ENCODE measurements at regions not wholly inside any gene's neighbourhood (a gene's known extent, or its start where the extent isn't known, plus 50 kb on each side); places are given as distances from the start of the nearest gene placed in this dataset.

DNA sequence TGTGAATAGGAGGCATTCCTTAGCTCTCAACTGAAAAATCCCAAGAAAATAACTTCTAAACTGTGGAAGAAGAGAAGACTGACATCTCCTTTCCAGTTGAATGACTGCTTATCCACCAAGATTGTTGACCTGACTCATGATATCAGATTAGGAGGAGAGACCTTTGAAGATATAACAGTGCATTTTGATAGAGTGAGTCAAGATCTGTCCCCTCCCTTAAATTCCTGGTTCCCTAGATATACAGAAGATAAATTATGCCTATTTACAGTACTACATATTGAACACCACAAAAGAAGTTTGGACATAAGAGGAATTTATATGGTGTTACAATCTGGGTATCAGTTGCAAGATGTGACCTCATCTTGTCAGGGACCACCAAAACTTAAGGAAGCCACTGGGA, 285.3 kb upstream of the ZSWIM2 start:
- DNase-seq: no peak

DNA sequence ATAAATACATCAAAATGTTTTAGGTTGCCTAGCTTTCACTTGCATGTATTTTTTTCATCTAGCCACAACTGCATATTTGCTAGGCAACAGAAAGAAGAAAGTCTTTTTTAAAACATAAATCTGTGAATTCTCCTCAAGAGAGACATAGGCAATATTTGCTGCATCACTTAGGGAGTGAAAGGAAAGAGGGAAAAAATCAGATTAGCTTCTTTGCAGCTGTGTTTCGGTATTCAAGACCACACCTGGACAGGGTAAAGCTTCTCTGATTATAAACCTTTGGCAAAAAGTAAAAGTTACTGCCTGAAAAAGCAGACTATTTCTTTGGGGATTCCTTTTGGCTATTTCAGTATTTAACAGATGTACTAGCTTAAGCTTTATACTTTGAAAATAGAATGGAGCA, 280.9 kb upstream of the ZSWIM2 start:
- DNase-seq: no peak

DNA sequence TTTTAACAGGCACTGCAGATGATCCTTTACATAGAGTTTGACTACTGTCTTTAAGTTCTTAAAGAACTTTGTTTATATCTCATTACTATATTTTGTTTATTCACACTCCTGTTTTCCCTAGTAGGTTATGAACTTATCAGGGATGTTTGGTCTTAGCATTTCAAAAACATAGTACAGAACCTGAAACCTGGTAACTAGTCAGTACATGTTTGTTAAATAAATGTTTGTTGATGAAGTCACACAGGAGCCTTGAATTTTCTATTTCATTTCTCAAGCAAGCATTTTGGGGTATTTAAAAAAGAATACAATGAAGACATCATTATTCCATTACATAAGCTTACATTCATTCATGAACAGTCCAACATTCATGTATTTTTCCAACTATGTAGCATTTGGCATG, 280.3 kb upstream of the ZSWIM2 start:
- DNase-seq: no peak

DNA sequence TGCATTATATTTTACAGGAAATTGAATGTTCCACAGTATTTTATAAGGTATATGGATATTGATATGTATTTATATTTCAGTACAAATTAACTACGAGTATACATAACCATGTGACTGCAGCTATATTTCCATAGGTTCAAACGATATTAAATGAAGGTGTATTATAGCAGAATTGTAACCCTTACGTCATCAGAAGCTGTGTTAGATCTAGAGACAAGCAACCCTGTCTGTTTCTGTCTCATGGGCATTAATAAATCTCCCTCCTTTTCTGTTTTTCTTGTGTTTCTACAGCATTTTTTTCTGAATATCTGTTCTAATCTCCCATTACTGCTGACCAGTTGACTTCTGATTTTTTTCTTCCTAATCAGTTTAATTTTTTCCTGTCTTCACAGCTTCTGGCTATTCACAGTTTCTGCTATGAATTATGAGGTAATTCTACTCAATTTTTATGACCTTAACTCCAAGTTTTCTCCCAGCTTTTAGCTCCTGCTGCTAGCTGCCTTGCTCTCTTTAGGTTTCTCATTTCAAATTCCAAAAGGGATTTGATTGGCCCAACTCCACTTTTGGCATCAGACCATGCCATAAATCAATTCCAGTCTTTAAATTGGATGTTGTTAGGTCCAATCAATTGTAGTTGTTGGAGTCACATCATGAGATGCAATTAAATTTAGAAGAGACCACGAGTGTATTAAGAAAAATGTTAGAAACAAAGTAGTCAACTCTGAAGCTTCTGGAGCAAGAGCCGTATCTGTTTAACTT, 277.5 kb upstream of the ZSWIM2 start:
- no peak for DNase-seq

DNA sequence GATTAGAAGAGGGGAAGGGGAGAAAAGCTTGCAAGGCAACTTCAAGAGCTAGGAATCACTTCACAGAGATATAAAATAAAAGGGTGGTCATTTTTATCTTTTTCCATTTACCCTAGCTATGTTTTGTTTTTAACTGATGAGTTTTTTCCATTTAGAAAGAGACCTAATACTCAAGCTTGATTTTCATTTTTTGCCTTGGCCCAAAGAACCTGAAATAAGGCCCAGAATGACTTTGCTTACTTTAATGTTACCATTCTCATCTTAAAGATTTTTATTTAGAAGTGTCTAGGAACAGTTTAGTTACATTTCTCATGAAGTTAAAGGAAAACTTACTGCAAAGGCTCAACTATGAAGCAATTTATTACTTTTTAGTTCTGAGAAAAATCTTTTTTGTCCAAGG, 276.3 kb upstream of the ZSWIM2 start:
- DNase-seq: no peak

DNA sequence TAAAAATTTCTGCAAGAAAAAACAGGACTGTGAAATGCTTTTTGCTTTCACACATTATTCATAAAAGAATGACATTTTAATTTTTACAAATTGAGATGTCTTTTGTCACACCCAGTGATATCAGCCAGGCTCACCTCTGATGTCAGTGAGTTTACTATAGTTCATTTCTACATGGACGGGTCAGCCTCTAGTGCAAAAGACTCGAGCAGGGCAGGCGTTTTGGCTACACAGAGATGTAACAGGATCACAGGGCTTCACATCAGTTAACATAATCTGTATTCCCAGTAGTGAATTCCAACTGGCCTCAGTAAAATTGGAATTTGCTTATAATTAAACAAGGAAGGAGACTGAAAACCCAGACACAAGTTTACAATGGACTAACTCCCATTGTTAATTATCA, 275.6 kb upstream of the ZSWIM2 start:
- DNase-seq: no peak

DNA sequence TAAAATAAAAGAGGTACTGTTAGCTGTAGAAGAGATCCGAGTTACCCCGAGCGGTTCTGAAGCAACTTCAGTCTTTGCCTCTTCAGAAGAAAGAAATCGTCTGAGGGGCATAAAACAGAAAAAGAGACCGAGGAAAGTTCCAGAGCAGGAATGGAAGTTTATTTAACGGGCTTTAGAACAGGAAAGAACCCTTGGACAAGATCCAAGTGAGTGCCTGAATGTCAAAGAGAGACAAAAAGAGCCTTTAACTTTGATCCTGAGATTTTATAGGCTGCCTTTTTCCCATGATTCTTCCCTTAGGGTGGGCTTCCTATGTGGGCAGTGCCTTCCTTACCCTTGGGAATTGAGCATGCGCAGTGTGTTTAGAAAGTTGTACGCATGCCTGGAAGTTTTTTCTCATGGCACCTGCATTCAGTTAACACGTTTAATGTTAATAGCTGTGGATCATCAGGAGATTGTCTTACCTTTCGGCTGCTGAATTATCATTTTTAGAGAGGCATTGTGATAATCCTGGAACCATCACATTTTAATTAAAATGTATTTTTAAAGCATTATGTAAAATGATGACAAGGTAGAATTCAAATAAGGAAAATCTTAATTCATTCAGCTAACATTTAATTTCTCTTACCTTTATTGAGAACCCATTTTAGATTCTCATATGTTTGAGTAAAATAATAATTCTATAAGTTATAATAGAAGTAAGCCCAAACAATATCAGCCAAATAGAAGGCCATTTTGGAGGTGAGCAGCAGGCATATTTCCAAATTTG, 269.5 kb upstream of the ZSWIM2 start:
- DNase-seq: no peak

DNA sequence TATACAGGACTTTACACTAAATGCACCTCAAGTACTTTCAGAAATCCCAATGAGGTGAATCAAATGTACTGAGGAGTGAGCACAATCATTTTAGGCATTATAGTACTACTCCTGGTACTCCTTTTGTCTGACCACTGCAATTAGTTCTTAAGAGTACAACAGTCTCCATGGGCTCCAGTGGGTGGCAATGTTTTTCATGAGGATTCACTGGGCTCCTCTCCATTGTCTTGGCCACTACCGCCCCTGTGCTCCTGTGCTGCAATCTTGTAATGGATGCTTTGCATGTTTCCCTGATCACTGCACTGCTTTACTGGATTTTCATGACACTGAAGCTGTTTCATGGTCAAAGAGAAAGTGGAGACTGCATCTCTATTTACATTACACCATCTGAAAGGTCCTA, 268.5 kb upstream of the ZSWIM2 start:
- DNase-seq: no peak

DNA sequence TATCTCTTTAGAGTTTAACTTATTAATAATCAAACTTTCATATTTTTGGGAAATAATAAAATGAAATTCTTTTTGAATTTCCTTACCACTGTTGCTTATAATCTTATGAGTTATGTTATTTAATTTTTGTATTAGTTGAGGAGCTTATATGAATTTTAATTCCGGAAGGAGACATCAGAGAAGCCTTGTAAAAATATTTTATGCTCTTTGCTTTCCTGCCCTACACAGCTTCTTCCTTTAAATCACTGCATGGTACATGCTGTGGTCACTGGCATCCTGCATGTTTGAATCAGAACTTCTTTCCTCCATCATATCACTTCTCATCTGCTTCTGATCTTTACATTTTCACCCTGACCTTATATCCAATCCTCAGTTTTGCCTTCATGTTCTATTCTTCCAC, 266.7 kb upstream of the ZSWIM2 start:
- no peak for DNase-seq

DNA sequence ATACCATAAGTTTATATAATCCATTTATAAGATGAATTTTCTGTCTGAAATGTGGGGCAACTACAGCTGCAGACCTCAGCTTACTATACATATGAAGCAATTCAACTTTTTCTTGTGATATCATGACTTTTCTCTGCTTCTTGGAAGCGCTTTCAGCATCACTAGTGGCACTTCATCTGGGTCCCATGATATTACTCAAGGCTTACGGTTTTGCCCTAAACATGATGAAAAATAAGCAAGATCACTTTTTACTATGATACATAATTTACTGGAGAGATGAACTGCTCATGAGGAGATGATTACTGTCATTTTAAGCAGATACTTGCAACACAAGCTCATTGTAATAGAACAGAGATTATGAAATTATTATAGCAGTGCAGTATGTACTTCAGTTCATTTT, 258.0 kb upstream of the ZSWIM2 start:
- DNase-seq: no peak

DNA sequence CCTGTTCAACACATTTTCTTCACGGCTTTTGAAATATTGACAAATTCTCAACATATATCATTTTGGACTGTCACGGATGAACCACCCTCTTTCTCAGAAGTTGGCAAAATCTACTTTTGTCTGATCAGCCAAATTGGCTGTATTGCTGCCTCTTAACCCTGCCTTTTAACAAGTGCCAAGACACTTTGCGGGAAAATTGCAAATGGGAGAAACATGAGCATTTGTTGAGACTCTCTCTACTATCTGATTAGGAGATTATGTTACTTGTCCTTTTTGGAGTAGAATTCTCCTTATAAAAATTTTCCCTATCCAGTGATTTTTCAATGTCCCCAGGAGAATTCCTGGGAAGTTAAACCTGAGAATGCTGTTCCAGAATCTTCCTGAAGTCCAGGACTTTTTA, 256.2 kb upstream of the ZSWIM2 start:
- no peak for DNase-seq

DNA sequence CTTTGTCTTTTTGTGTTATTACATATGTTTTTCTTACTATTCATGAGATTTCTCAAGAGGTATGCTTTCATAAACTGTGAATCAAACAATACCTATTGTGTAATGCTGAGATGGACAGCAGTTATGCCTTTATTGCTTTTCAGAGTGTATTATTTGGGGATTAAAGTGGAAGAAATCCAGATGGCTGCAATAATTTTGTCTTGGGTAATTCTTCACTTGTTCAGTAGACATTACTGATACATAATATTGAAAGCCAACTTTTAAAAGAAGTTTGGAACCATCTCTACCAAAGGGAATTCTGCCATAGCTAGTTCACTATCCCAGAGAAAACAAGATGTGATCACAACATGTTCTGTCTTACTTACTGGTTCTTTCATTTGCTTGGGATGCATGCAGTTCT, 253.4 kb upstream of the ZSWIM2 start:
- DNase-seq: no peak

DNA sequence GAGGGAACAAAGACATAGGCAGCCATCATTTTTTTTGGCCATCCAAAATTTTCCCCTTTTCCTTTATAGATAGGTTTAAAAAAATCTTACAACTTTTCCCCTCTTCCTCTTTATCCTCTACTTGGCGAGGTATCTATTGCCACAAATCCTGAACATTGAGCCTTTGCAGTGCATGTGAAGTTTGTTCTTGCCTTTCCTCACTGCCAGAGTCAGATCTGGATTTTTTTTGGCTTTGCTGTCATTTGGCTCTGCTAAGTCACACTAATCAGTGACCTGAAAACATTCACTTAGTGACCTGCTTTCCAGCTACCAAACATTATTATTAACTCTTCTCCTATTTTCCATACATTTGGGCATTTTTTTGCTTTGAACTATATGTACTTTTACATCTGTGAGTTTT, 249.2 kb upstream of the ZSWIM2 start:
- no peak for DNase-seq

DNA sequence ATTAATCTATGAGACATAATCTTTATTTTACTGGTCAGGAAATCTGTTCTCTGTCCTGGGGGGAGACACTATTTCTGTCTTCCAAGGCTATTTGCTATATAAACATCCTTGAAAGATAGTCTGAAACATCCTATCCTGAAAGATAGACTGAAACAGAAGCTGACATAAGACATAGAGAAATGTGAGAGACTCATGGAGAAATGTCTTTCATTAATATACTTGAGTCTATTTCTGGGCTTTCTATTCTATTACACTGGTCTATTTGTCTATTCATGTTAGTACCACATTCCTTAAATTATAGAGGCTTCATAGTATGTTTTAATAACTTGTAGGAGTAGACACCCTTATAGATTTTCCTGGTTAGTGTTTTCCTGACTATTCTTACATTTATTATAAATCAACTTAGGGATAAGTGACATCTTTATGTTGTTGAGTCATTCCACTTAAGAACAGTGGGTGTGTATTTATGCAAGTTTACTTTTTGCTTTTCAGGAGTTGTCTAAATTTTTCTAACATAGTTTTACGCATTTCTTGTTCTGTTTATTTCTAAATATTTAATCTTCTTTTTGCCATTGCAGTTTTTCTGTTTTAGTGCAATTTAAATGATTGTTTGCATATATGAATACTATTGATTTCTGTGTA, 244.9 kb upstream of the ZSWIM2 start:
- no peak for DNase-seq

DNA sequence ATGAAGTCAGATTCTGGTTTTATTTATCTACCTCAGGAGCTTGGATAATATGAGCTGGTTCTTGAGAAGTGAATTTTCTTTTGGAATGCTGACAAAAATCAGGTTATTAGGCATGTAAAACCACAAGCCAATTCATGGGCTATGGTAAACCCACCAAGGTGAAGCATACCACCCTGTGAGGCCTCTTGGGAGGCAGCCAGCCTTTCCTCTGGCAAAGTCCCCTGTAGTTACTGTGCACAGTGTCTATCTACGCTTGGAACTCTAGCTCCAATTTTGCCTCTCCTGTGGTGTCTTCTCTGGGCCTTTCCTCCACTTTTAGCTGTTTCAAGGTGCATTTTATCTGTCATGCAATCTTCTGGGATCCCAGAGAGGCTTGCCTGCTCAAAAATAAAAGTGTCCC, 242.7 kb upstream of the ZSWIM2 start:
- DNase-seq: no peak

DNA sequence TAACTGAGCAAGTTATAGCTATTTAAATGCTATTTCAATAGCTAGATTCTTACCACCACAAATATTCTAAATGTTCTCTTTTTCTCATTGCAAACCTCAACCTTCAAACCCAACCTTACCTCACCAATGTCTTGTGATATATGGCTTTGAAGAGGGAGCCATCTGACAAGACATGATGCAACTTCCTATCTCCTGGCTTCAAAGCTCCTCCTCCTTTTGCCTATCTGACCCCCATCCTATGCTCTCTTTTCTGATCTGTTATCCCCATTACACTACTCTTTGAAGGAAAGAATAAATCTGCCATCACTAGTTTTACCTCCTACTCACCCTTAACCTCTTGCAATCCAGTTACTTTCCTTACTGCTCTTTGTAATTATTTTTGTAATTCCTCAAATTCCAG, 235.6 kb upstream of the ZSWIM2 start:
- no peak for DNase-seq

DNA sequence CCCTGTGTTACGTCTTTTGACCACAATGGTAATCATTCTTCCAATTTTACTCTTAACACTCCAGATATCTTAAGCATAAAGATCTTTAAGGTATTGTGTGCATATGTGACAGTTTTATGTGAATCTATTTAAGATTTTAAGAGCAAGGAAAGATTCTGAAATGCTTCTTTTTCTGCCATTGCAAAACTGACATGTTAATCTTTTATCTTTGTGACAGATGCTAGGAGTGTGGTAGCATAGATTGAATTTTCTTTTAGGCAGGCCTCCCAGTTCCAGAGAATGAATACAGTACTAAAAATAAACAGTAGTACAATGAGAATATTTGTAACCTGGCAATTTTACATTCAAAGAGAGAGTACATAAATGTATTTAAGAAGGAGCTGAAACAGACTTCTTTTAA, 232.5 kb upstream of the ZSWIM2 start:
- no peak for DNase-seq

DNA sequence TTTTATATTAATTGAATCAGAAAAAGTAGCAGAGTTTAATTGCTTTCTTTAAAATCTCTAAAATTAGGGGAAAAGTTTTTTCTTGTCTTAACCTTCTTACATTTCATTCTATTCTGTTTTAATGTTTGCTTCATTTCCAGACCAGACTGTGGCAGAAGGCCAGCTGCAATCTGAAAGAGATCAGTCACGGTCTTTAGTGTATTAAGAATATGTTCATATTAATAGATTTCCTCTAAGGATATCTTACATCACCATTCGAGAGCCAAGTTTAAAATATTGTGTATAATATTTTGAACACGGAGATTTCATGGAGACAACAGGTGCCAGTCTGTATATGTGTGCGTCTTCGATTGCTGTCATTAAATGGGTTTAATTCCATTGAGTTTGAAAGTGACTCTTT, 230.9 kb upstream of the ZSWIM2 start:
- no peak for DNase-seq

DNA sequence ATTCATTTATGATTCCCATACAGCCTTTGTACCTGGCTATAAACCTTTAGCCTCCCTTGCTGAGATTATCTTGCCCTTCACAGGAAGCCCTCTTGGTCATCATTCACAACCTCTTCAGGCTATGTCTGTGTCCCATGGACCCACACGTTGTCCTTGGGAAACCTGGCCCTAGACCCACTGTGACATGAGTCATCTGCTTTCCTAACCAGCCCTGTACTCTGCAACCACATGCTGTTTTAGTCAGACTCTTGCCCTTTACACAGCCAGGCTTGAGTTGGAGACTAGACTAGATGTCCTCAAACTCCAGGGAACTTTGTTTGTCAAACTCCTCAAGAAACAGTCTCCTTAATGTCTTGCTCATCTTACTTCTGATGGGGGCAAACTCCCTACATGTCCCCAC, 229.3 kb upstream of the ZSWIM2 start:
- DNase-seq: no peak

DNA sequence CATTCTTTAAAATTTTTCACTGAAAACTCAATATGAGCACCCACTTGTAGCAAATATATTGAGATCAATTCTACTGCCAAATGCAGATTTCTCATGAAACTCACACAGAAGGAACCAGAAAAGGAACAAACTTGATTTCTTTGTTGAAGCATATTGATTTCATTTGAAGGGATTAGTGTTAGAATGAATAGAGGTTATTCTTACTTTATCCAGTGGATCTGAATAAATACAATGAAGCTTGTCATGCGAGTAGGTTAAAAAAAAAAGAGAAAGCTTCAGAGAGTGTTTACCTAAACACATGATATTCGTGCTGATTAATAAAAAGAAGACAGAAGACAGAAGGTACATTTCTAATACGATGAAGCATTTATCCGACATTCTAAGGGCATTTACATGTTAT, 226.7 kb upstream of the ZSWIM2 start:
- DNase-seq: no peak

DNA sequence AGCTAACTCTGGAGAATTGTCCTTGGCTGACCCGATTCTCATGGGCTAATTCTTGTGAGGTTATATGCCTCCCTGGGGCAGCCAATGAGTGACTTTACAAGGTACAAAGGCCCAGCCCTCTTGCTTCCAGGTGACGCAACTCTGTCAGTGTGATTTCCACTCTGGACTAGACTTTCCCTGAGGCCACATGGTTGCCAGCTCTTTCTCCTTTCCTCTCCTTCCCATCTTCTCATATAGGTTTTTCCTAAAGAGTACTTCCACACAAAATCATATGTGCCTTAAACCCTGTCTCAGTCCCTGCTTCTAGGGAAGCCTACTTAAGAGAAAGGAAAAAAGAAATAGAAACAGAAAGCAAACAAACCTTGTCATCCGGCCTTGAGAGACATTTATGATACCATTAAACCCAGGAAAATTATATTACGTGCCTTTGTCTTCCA, 226.2 kb upstream of the ZSWIM2 start:
- no peak for DNase-seq

DNA sequence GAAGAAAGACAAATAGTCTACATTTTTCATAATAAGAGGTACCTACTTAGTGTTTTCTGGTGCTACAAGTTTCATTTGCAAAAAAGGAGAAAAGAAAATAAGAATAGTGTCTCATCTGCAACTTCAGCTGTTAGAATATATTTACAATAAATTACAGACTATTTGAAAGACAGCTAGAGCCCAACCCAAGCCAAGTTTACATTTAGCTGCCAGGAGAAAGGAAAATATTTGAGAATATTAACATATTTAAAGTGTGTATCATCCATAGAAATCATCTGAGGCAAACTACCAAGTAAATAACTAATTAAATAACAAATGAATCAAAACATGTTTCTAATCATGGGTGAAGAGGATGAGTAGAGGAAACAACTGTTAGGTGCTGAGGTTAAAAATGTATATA, 209.2 kb upstream of the ZSWIM2 start:
- no peak for DNase-seq

DNA sequence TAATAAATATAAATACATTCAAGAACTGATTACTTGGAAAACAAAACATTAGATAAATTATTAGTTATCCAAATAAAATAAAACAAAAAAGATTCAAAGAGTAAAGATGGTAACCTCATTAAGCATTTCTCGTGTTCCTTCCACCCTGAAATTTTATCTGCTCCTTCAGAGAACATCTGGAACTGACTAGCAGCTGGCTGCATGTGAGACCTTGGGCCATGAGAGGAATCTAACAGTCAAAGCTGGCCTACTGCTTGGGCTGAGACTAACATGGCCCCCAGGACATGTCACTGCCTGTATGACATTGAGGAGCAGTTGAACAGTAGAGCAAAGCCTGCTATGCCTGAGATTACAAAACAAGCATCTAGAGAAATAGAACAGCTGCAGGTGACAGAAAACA, 208.5 kb upstream of the ZSWIM2 start:
- no peak for DNase-seq
